ENCODE measurements at regions not wholly inside any gene's neighbourhood (a gene's known extent, or its start where the extent isn't known, plus 50 kb on each side); places are given as distances from the start of the nearest gene placed in this dataset.

DNA sequence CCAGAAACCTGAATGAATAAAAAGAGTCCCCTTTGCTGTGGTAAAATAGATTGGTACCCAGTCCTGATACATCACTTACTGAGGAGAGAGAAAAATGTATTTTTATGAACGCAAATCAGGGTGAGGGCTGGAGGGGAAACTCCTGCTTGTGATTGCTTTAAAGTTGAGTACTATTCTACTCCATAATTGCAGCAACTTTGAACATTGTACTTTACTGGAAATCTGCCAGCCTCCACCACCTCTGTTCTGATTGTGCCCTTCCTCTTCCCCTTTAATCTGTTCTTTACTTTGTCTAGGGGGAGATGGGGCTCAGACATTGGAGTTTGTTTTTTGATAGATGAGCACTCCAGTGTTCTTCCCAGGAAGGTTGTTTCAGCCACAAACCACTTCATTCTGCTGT lies 81.9 kb downstream of the C3orf38 start:
- no peaks in the 10 kb centered on the region for H3K4me1 ChIP-seq
- no peaks in the 10 kb centered on the region for H3K27me3 ChIP-seq (ENCODE audit: low read depth)
- H3K27ac ChIP-seq = no peak overlapping the region
- H3K9me3 ChIP-seq = no peaks in the 10 kb centered on the region
- no peak for DNase-seq
- no peaks in the 10 kb centered on the region for H3K36me3 ChIP-seq
- intact Hi-C loops (cut with DNase I) = no loop called here
- no peak for ATAC-seq
- no peak overlapping the region for H3K4me3 ChIP-seq
- TF ChIP-seq, protein P1, sequence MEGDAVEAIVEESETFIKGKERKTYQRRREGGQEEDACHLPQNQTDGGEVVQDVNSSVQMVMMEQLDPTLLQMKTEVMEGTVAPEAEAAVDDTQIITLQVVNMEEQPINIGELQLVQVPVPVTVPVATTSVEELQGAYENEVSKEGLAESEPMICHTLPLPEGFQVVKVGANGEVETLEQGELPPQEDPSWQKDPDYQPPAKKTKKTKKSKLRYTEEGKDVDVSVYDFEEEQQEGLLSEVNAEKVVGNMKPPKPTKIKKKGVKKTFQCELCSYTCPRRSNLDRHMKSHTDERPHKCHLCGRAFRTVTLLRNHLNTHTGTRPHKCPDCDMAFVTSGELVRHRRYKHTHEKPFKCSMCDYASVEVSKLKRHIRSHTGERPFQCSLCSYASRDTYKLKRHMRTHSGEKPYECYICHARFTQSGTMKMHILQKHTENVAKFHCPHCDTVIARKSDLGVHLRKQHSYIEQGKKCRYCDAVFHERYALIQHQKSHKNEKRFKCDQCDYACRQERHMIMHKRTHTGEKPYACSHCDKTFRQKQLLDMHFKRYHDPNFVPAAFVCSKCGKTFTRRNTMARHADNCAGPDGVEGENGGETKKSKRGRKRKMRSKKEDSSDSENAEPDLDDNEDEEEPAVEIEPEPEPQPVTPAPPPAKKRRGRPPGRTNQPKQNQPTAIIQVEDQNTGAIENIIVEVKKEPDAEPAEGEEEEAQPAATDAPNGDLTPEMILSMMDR (IDR thresholded peaks at IDR 0.05) = no peak

DNA sequence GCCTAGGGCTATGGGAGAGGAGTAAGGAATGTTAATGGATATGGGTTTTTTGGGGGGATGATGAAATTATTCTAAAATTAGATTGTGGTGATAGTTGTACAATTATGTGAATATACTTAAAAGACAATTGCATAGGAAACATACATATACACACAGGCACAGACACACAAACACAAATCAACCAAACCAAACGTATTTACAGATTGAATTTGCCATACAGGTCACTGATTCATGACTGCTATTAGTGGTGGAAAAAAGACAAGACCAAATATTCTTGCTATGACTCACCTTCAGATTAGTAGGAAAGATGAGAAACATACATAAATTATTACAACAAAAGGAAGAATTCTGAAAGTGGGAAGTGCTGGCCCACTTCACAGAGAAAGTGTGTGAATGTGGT lies 85.3 kb downstream of the C3orf38 start:
- H3K27ac ChIP-seq = no peak overlapping the region
- TF ChIP-seq, protein P1 (IDR thresholded peaks at IDR 0.05) = no peak
- ATAC-seq (no peak), DNase-seq (no peak)
- no peaks in the 10 kb centered on the region for H3K27me3 ChIP-seq (ENCODE audit: low read depth)
- H3K4me1 ChIP-seq = no peaks in the 10 kb centered on the region
- H3K4me3 ChIP-seq = no peak overlapping the region
- H3K36me3 ChIP-seq = no peaks in the 10 kb centered on the region
- intact Hi-C loops (cut with DNase I) = no loop called here
- no peaks in the 10 kb centered on the region for H3K9me3 ChIP-seq

DNA sequence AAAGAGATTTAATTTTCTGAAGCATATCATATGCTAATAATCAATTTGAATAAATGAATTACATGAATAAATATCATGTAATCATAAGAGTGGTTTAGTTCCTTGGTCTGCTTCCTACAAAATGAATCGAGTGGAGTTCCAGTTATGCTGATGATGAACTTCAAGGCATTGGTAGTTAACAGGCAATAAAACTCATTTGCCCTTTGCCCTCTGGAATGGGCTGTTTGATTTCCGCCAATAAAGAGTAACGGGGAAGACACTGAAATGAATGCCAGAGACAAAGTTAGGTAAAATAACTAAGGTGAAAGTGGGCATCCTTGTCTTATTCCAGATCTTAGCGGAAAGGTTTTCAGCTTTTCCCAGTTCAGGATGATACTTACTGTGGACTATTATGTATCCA lies 90.1 kb downstream of the C3orf38 start:
- H3K27ac ChIP-seq = no peak overlapping the region
- H3K9me3 ChIP-seq = no peaks in the 10 kb centered on the region
- no peaks in the 10 kb centered on the region for H3K27me3 ChIP-seq (ENCODE audit: low read depth)
- no peak for DNase-seq
- intact Hi-C loops (cut with DNase I) = no loop called here
- no peak overlapping the region for H3K4me3 ChIP-seq
- TF ChIP-seq, protein P1 (IDR thresholded peaks at IDR 0.05) = no peak
- H3K4me1 ChIP-seq = no peaks in the 10 kb centered on the region
- ATAC-seq = no peak
- H3K36me3 ChIP-seq = no peaks in the 10 kb centered on the region

DNA sequence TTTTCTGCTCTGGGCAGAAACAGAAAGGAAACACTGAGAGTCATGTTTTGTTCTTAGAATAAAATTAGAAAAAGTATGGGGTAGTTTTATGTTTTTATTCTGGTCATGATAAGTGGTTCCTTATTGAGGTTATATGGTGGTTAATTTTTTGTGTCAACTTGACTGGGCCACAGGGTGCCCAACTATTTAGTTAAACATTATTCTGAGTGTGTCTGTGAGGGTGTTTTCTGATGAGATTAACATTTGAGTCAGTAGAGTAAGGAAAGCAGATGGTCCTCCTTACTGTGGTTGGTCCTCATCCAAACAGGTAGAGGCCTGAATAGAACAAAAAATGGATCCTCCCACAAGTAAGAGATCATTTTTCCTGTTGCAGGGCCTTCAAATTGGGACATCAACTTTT lies 98.9 kb downstream of the C3orf38 start:
- TF ChIP-seq, protein P1 (IDR thresholded peaks at IDR 0.05) = no peak
- H3K4me1 ChIP-seq = no peaks in the 10 kb centered on the region
- no peak overlapping the region for H3K4me3 ChIP-seq
- no peaks in the 10 kb centered on the region for H3K27me3 ChIP-seq (ENCODE audit: low read depth)
- no peak overlapping the region for H3K27ac ChIP-seq
- H3K36me3 ChIP-seq = no peaks in the 10 kb centered on the region
- no peak for ATAC-seq
- intact Hi-C loops (cut with DNase I) = no loop called here
- DNase-seq = no peak
- H3K9me3 ChIP-seq = no peaks in the 10 kb centered on the region

DNA sequence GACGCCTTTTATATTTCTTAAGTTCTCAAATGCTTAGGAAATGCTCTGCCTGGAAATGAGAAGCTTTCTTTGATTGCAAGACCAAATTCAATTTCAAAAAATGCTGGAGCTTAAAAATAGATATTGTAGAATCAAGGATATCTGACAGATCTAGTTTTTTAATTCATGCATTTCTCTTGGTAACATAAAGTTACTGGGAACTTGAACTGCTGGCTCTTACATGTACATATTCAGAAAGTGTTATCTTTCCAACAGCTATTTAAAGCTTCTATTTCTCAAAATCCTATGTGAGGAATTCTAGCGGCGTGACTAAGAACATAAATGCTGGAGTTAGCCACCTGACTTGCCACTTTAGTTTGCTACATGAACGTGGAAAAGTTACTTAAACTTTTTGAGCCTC lies 109.3 kb downstream of the C3orf38 start:
- TF ChIP-seq, protein P1 (IDR thresholded peaks at IDR 0.05) = no peak
- H3K4me3 ChIP-seq = no peak overlapping the region
- ATAC-seq = no peak
- H3K27me3 ChIP-seq (ENCODE audit: low read depth) = no peaks in the 10 kb centered on the region
- H3K36me3 ChIP-seq = no peaks in the 10 kb centered on the region
- DNase-seq = no peak
- no peaks in the 10 kb centered on the region for H3K4me1 ChIP-seq
- no peaks in the 10 kb centered on the region for H3K9me3 ChIP-seq
- H3K27ac ChIP-seq = no peak overlapping the region
- intact Hi-C loops (cut with DNase I) = no loop called here

DNA sequence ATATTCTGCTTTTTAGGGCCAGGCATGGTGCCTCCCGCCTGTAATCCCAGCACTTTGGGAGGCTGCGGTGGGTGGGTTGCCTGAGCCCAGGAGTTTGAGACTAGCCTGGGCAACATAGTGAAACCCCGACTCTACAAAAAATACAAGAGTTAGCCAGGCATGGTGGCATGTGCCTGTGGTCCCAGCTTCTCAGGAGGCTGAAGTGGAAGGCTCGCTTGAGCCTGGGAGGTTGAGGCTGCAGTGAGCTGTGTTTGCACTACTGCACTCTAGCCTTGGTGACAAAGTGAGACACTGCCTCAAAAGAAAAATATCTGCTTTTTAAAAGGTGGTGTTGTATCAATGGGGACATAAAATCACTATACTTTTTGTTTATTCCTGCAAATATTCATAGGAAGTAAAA lies 112.8 kb downstream of the C3orf38 start:
- TF ChIP-seq, protein P1 (IDR thresholded peaks at IDR 0.05) = no peak
- no peaks in the 10 kb centered on the region for H3K36me3 ChIP-seq
- intact Hi-C loops (cut with DNase I) = no loop called here
- H3K27ac ChIP-seq = no peak overlapping the region
- no peaks in the 10 kb centered on the region for H3K27me3 ChIP-seq (ENCODE audit: low read depth)
- ATAC-seq (no peak), DNase-seq (no peak)
- H3K4me3 ChIP-seq = no peak overlapping the region
- H3K4me1 ChIP-seq = no peaks in the 10 kb centered on the region
- H3K9me3 ChIP-seq = no peaks in the 10 kb centered on the region

All from lower lobe of right lung (tissue), 2 donors.